GM18519 (cell line): ENCODE measurements at regions not wholly inside any gene's neighbourhood (a gene's known extent, or its start where the extent isn't known, plus 50 kb on each side); places are given as distances from the start of the nearest gene placed in this dataset.
A peak's percentile ranks its signal among the peaks of the same experiment; 100 is the strongest.

Experiments
- ATAC-seq: cut with Tn5 transposase; IDR thresholded peaks from one replicate; pipeline ENCODE4 v1.9.1; 2021; ENCODE audit warnings: mild to moderate bottlenecking, moderate library complexity; ENCODE audit not compliant: unreplicated experiment, low FRiP score

- no peak for ATAC-seq
These were observed 660.1 kb upstream of the RAB6C start for GRCh38 chr2:129319422-129319717.

- ATAC-seq: no peak
These were observed 659.2 kb upstream of the RAB6C start for GRCh38 chr2:129320288-129320687.

GRCh38 chr2:129324349-129324748 lies 655.1 kb upstream of the RAB6C start:
- ATAC-seq: no peak

- no peak for ATAC-seq
These were observed 654.3 kb upstream of the RAB6C start for GRCh38 chr2:129325151-129325550.

GRCh38 chr2:129329574-129329973 lies 649.9 kb upstream of the RAB6C start:
- ATAC-seq: no peak

GRCh38 chr2:129330504-129330903 lies 649.0 kb upstream of the RAB6C start:
- no peak for ATAC-seq

GRCh38 chr2:129331638-129332037 lies 647.8 kb upstream of the RAB6C start:
- no peak for ATAC-seq

- no peak for ATAC-seq
These were observed 645.3 kb upstream of the RAB6C start for GRCh38 chr2:129334128-129334527.

- no peak for ATAC-seq
These were observed 644.6 kb upstream of the RAB6C start for GRCh38 chr2:129334696-129335410.

GRCh38 chr2:129336276-129336675 lies 643.2 kb upstream of the RAB6C start:
- no peak for ATAC-seq

- ATAC-seq: no peak
These were observed 642.4 kb upstream of the RAB6C start for GRCh38 chr2:129337076-129337475.

GRCh38 chr2:129345540-129345939 lies 633.9 kb upstream of the RAB6C start:
- no peak for ATAC-seq

GRCh38 chr2:129347486-129348217 lies 631.8 kb upstream of the RAB6C start:
- peak; percentile 100 for ATAC-seq

GRCh38 chr2:129354631-129355030 lies 624.8 kb upstream of the RAB6C start:
- no peak for ATAC-seq

- no peak for ATAC-seq
These were observed 617.8 kb upstream of the RAB6C start for GRCh38 chr2:129361688-129362087.

GRCh38 chr2:129366263-129366662 lies 613.2 kb upstream of the RAB6C start:
- no peak for ATAC-seq

GRCh38 chr2:129367107-129367506 lies 612.4 kb upstream of the RAB6C start:
- no peak for ATAC-seq

- no peak for ATAC-seq
These were observed 610.0 kb upstream of the RAB6C start for GRCh38 chr2:129369437-129369836.

GRCh38 chr2:129374452-129374851 lies 605.0 kb upstream of the RAB6C start:
- no peak for ATAC-seq

GRCh38 chr2:129375632-129376425 lies 603.6 kb upstream of the RAB6C start:
- no peak for ATAC-seq

- no peak for ATAC-seq
These were observed 602.9 kb upstream of the RAB6C start for GRCh38 chr2:129376426-129377077.
